PFSK-1 (cell line): ENCODE measurements at regions not wholly inside any gene's neighbourhood (a gene's known extent, or its start where the extent isn't known, plus 50 kb on each side); places are given as distances from the start of the nearest gene placed in this dataset.

Source experiments
- FOXP2 ChIP-seq: optimal IDR thresholded peaks from 2 replicates; pipeline ENCODE3; 2011; ENCODE audit warnings: borderline replicate concordance, control low read depth, inconsistent platforms; ENCODE audit not compliant: insufficient read depth; ENCODE audit errors: extremely low read length, extremely low read depth
- POLR2AphosphoS5 ChIP-seq: IDR thresholded peaks from 2 replicates; pipeline ENCODE4 v1.6.1; 2012; ENCODE audit warnings: low read depth, mild to moderate bottlenecking, control low read depth, low read length, moderate library complexity
- SIN3A ChIP-seq: IDR thresholded peaks from 2 replicates; pipeline ENCODE4 v1.6.1; 2012; ENCODE audit warnings: mild to moderate bottlenecking, low read length, moderate library complexity, borderline replicate concordance; ENCODE audit not compliant: insufficient read depth
- TAF1 ChIP-seq: IDR thresholded peaks from 2 replicates; pipeline ENCODE4 v1.6.1; 2012; ENCODE audit warnings: low read length, control low read depth, borderline replicate concordance; ENCODE audit not compliant: insufficient read depth
- TF ChIP-seq, protein P1 (sequence below), 2 experiments: IDR thresholded peaks; 2 replicates each; pipeline versions ENCODE4 v1.6.1 to v1.8.0; 2011 to 2012; ENCODE audit warnings: low read depth in 2 of 2, low read length in 2 of 2, control low read depth in 1 of 2, inconsistent platforms in 1 of 2, mild to moderate bottlenecking in 1 of 2, moderate library complexity in 1 of 2; ENCODE audit not compliant: insufficient read depth in 1 of 2

DNA sequence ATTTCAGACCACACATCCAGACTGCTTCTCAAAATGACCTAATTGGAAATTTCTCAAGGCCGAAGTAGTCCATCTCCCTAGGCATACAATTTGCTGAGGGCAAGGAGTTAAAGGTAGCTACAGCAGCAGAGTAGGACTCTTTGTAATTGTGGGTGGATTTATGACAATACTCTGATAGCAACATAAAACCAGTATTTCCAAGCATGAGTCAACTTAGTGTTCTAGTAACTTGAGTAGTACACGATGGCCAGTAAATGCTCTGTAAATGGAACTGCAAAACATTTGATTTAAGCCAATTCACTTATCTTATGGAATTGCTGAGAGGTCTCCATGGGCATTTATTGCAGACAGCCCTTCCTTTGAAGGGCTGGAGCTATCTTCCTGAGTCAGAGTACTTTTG is 352.2 kb downstream of the PLK2 start:
- TF ChIP-seq SIN3A: no peak
- TF ChIP-seq FOXP2: no peak
- TF ChIP-seq, protein P1, sequence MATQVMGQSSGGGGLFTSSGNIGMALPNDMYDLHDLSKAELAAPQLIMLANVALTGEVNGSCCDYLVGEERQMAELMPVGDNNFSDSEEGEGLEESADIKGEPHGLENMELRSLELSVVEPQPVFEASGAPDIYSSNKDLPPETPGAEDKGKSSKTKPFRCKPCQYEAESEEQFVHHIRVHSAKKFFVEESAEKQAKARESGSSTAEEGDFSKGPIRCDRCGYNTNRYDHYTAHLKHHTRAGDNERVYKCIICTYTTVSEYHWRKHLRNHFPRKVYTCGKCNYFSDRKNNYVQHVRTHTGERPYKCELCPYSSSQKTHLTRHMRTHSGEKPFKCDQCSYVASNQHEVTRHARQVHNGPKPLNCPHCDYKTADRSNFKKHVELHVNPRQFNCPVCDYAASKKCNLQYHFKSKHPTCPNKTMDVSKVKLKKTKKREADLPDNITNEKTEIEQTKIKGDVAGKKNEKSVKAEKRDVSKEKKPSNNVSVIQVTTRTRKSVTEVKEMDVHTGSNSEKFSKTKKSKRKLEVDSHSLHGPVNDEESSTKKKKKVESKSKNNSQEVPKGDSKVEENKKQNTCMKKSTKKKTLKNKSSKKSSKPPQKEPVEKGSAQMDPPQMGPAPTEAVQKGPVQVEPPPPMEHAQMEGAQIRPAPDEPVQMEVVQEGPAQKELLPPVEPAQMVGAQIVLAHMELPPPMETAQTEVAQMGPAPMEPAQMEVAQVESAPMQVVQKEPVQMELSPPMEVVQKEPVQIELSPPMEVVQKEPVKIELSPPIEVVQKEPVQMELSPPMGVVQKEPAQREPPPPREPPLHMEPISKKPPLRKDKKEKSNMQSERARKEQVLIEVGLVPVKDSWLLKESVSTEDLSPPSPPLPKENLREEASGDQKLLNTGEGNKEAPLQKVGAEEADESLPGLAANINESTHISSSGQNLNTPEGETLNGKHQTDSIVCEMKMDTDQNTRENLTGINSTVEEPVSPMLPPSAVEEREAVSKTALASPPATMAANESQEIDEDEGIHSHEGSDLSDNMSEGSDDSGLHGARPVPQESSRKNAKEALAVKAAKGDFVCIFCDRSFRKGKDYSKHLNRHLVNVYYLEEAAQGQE (IDR thresholded peaks at IDR 0.05; ENCODE audit: insufficient read depth in 1 of 2, low read depth in 2 of 2, low read length in 2 of 2): no peak
- no peak for TF ChIP-seq TAF1
- no peak for TF ChIP-seq POLR2AphosphoS5

DNA sequence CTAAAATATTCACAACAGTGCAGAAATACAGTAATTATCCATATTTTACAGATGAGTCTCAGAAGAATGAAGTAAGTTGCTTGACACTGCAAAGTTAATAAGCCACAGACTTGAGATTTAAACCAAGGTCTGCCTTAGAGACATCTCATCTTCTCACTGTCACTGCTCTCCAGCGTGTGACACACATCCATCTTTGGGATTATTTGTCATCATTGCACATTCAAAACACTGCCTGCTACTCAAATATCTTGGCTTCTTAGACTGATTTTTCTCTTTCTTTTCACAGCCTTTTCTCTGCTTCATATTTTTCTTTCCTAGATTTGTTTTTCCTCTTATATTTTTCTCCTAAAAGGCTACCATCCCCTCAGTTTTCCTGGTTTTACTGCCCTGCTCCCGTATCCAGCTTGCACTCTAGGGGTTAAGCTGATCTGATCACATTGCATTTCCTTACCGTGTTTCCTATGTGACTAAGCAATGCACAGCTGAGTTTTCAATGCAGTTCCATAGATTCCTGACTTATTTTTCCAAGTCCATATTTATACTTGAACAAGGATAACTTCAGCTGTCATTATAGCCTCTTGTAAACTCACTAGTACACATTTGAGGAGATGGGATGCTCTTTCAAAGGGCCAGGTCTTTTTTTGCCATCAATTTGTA is 353.0 kb downstream of the PLK2 start:
- TF ChIP-seq POLR2AphosphoS5 (no peak), TAF1 (no peak), SIN3A (no peak), FOXP2 (no peak)
- TF ChIP-seq, protein P1 (IDR thresholded peaks at IDR 0.05; ENCODE audit: insufficient read depth in 1 of 2, low read depth in 2 of 2, low read length in 2 of 2): no peak

DNA sequence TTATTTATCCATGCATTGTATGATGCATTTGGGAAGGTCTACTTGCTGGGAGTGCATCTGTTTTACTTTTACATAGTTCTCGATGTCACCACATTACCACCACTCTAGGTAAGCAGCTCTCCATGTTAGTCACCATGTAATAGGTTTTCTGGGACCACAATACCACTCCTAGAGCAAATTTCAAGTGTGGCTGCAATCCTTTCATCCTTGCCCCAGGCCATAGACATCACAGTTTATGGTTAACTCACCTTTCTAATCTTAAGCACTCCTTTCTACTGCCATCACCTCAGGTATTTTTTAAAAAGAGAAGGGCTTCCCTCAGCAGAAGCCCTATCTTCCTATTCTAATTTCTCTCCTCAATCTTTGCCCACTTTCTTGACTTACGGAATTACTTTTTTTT is 354.1 kb downstream of the PLK2 start:
- no peak for TF ChIP-seq FOXP2
- no peak for TF ChIP-seq POLR2AphosphoS5
- TF ChIP-seq TAF1: no peak
- TF ChIP-seq, protein P1 (IDR thresholded peaks at IDR 0.05; ENCODE audit: insufficient read depth in 1 of 2, low read depth in 2 of 2, low read length in 2 of 2): no peak
- TF ChIP-seq SIN3A: no peak

DNA sequence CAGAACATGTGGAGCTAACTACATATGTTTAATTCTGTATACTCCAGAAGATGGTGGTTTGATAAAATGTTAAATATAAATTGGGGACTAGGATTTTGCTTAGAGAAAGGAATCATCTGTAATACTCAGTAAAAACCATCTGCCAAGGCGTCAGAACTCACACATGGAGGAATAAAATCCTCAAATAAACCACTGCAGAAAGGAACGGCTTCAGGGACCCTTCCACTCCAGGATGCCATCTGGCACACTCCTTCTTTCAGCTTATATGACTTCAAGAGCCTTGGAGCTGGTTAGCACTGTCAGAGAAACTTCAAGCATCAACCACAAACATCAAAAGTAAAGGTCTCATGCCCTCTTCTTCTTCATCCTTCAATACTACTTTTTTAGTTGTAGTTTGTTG is 360.6 kb downstream of the PLK2 start:
- TF ChIP-seq FOXP2: no peak
- no peak for TF ChIP-seq TAF1
- no peak for TF ChIP-seq POLR2AphosphoS5
- no peak for TF ChIP-seq SIN3A
- TF ChIP-seq, protein P1 (IDR thresholded peaks at IDR 0.05; ENCODE audit: insufficient read depth in 1 of 2, low read depth in 2 of 2, low read length in 2 of 2): no peak

DNA sequence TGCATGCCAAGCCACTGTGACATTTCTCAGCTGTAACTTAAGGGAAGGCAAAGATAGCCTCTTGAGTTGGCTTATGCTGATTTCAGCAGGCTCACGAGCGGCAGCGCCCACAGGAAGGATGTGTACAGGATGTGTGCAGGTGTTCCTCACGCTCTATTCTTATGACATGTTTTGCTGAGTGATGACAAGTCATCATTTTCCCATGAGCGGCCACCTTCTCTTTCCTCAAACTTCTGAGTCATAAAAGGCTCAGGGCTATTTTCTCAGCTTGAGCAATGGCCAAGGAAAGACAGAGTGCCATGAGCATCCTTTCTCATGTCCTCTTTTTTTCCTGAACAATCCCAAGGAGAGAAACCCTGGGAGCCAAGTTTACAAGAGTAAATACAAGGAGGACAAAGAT is 365.9 kb downstream of the PLK2 start:
- TF ChIP-seq SIN3A: no peak
- TF ChIP-seq FOXP2: no peak
- TF ChIP-seq, protein P1 (IDR thresholded peaks at IDR 0.05; ENCODE audit: insufficient read depth in 1 of 2, low read depth in 2 of 2, low read length in 2 of 2): no peak
- TF ChIP-seq TAF1: no peak
- TF ChIP-seq POLR2AphosphoS5: no peak
